Panc1 (cell line): ENCODE measurements at regions not wholly inside any gene's neighbourhood (a gene's known extent, or its start where the extent isn't known, plus 50 kb on each side); places are given as distances from the start of the nearest gene placed in this dataset.

Source experiments
- ATAC-seq: fragments of 200-7000 bp; cut with Tn5 transposase; 2 replicates; pipeline ENCODE4 v1.9.1; 2020; ENCODE audit warnings: mild to moderate bottlenecking, moderate library complexity
- BruUV-seq: library from RNA; stranded (reverse); fragments of 400-500 nt; replicated peaks from 2 replicates; lab custom pipeline; 2021; lab: Mats Ljungman, UMichigan
- CTCF ChIA-PET: fragments of 300-600 bp; sonication (Branson Sonifier 250); formaldehyde crosslinking; loops from one replicate; lab custom pipeline; 2022; ENCODE audit warnings: antibody characterized with exemption; lab: Charles Lee
- POLR2A ChIA-PET: fragments of 300-600 bp; sonication (Branson Sonifier 250); formaldehyde crosslinking; loops from one replicate; lab custom pipeline; 2022; ENCODE audit warnings: antibody characterized with exemption; lab: Charles Lee
- DNase-seq: peaks from one replicate; pipeline ENCODE4 v3.0.0-alpha.2; 2010; ENCODE audit warnings: low read depth, low spot score
- H3K27ac ChIP-seq: 2 replicates; pipeline ENCODE4 v1.5.1; 2011; ENCODE audit warnings: mild to moderate bottlenecking, low read length, inconsistent platforms
- H3K27me3 ChIP-seq: fragments of 200-500 bp; sonication (Bioruptor generic); 2 replicates; pipeline ENCODE4 v1.6.0; 2014; ENCODE audit warnings: low read length, inconsistent platforms; ENCODE audit not compliant: control insufficient read depth, insufficient read depth
- H3K36me3 ChIP-seq: fragments of 200-500 bp; sonication (Bioruptor generic); 2 replicates; pipeline ENCODE4 v1.5.1; 2014; ENCODE audit warnings: inconsistent platforms, mild to moderate bottlenecking, low read length, moderate library complexity; ENCODE audit not compliant: control insufficient read depth, insufficient read depth
- H3K4me1 ChIP-seq: 2 replicates; pipeline ENCODE4 v1.5.1; 2011; ENCODE audit warnings: inconsistent platforms, mild to moderate bottlenecking, low read length, moderate library complexity; ENCODE audit not compliant: control insufficient read depth, insufficient read depth
- H3K4me3 ChIP-seq, 2 experiments: 2 replicates each; pipeline ENCODE4 v1.5.1; 2011 to 2012; ENCODE audit warnings: low read depth in 2 of 2, low read length in 2 of 2, mild to moderate bottlenecking in 2 of 2, inconsistent platforms in 1 of 2, moderate library complexity in 1 of 2
- H3K9me3 ChIP-seq: fragments of 200-500 bp; sonication (Bioruptor generic); 2 replicates; pipeline ENCODE4 v1.5.1; 2014; ENCODE audit warnings: low read depth, mild to moderate bottlenecking, inconsistent platforms, low read length, moderate library complexity; ENCODE audit not compliant: control insufficient read depth, insufficient read depth
- CTCF ChIP-seq: fragments of 450-650 bp; IDR thresholded peaks from 2 replicates; pipeline ENCODE4 v1.5.1; 2017; ENCODE audit warnings: mild to moderate bottlenecking
- POLR2AphosphoS5 ChIP-seq: IDR thresholded peaks from 2 replicates; pipeline ENCODE4 v1.6.1; 2012; ENCODE audit warnings: mild to moderate bottlenecking, low read depth, low read length, moderate library complexity
- REST ChIP-seq, 2 experiments: IDR thresholded peaks; 2 replicates each; pipeline ENCODE4 v1.6.1; 2011 to 2012; ENCODE audit warnings: low read depth in 2 of 2, control low read depth in 1 of 2, low read length in 1 of 2, mild to moderate bottlenecking in 1 of 2, moderate library complexity in 1 of 2; ENCODE audit not compliant: insufficient read depth in 1 of 2
- SIN3A ChIP-seq: IDR thresholded peaks from 2 replicates; pipeline ENCODE4 v1.6.1; 2012; ENCODE audit warnings: low read depth, mild to moderate bottlenecking, low read length, moderate library complexity, borderline replicate concordance; ENCODE audit not compliant: insufficient read depth
- TCF7L2 ChIP-seq: IDR thresholded peaks from 2 replicates; pipeline ENCODE4 v1.6.1; 2011; ENCODE audit warnings: mild to moderate bottlenecking, low read depth, low read length, inconsistent platforms
- in situ Hi-C: cut with HindIII; loops from 2 replicates; pipeline ENCODE4 v1.10.0; 2016; ENCODE audit warnings: low sequenced_read_pairs, low pct_unique_long_range_greater_than_20kb
- intact Hi-C: fragments of 100-400 bp; cut with micrococcal nuclease; formaldehyde crosslinking; loops from one replicate; pipeline ENCODE4 v1.10.0; 2022; ENCODE audit not compliant: unreplicated experiment

DNA sequence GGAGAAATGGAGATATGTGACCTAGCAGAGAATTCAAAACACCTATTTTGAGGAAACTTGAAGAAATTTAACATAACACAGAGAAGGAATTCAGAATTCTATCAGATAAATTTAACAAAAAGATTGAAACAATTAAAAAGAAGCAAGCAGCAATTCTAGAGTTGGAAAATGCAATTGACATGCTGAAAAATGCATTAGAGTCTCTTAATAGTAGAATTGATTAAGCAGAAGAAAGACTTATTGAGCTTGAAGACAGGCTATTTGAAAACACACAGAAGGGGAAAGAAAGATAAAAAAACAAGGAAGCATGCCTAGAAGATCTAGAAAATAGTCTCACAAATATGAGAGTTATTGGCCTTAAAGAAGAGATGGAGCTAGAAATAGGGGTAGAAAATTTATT is 87.8 kb upstream of the SLC1A1 start:
- no peaks in the 10 kb centered on the region for H3K9me3 ChIP-seq
- CTCF ChIA-PET = no interaction called here
- POLR2A ChIA-PET = no interaction called here
- no peak overlapping the region for H3K4me3 ChIP-seq
- TF ChIP-seq CTCF = no peak
- TF ChIP-seq TCF7L2 = no peak
- no peak for TF ChIP-seq REST (IDR thresholded peaks at IDR 0.05; ENCODE audit: insufficient read depth in 1 of 2, low read depth in 2 of 2, low read length in 1 of 2)
- TF ChIP-seq POLR2AphosphoS5 = no peak
- no peak for TF ChIP-seq SIN3A
- in situ Hi-C loops = no loop called here
- H3K4me1 ChIP-seq = no peaks in the 10 kb centered on the region
- H3K36me3 ChIP-seq = no peaks in the 10 kb centered on the region
- DNase-seq = no peak
- H3K27ac ChIP-seq = no peak overlapping the region
- intact Hi-C loops = no loop called here
- H3K27me3 ChIP-seq = no peaks in the 10 kb centered on the region
- no peak for ATAC-seq
- BruUV-seq = no TSS peak

GRCh38 chr9:4400731-4401130 is 89.5 kb upstream of the SLC1A1 start:
- in situ Hi-C loops = no loop called here

More at GRCh38 chr9:4400731-4401130, 89.5 kb upstream of the SLC1A1 start:
- intact Hi-C loops = no loop called here
- no peaks in the 10 kb centered on the region for H3K9me3 ChIP-seq
- no peaks in the 10 kb centered on the region for H3K27me3 ChIP-seq
- TF ChIP-seq REST (IDR thresholded peaks at IDR 0.05; ENCODE audit: insufficient read depth in 1 of 2, low read depth in 2 of 2, low read length in 1 of 2) (no peak), POLR2AphosphoS5 (no peak), CTCF (no peak), TCF7L2 (no peak), SIN3A (no peak)
- ATAC-seq = no peak
- no peaks in the 10 kb centered on the region for H3K4me1 ChIP-seq
- CTCF ChIA-PET = no interaction called here
- no peak for DNase-seq
- POLR2A ChIA-PET = no interaction called here
- no TSS peak for BruUV-seq
- no peaks in the 10 kb centered on the region for H3K36me3 ChIP-seq
- H3K4me3 ChIP-seq = no peak overlapping the region
- no peak overlapping the region for H3K27ac ChIP-seq
